ENCODE measurements at regions not wholly inside any gene's neighbourhood (a gene's known extent, or its start where the extent isn't known, plus 50 kb on each side); places are given as distances from the start of the nearest gene placed in this dataset.
"Not testable (repeated sequence)": the region's sequence is repeated elsewhere in the genome, so short reads cannot be mapped to it uniquely, and the experiment has no call there.

DNA sequence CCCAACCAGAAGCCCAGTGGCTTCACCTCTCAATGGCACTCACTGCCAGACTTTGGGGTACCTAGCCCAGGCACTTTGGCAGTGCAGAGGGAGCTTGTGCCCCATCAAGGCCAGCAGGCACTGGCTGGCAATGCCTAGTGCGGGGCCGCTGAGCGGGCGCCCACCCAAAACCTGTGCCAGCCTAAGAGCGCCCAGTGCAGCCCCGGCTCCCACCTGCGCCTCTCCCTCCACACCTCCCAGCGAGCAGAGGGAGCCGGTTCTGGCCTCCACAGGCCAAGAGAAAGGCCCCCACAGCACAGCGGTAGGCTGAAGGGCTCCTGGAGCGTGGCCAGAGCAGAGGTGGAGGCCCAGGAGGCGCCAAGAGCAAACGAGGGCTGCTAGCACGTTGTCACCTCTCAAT lies 930.8 kb downstream of the IPMK start:
- no peak for DNase-seq (ENCODE audit: low spot score)

GRCh38 chr10:57336341-57336740 lies 931.4 kb downstream of the IPMK start:
- DNase-seq (ENCODE audit: low spot score): no peak

DNA sequence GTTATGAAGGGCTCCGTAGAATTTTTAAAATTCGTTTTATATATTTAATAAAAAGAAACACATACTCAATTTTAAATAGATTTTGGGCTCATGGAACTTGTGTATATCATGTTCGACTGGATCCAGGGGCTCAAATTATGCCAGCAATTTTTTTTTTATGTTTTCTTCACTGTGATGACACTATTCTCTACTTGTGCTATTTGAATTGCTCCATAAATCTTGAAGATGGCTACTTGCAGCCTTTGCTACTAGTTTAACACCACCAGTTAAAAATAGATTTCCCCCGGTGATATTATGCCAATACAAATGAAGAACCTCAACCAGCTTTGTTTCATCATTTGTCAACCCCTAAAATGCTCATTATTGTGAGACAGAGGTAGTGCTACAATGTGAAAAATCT lies 933.2 kb downstream of the IPMK start:
- no peak for DNase-seq (ENCODE audit: low spot score)

DNA sequence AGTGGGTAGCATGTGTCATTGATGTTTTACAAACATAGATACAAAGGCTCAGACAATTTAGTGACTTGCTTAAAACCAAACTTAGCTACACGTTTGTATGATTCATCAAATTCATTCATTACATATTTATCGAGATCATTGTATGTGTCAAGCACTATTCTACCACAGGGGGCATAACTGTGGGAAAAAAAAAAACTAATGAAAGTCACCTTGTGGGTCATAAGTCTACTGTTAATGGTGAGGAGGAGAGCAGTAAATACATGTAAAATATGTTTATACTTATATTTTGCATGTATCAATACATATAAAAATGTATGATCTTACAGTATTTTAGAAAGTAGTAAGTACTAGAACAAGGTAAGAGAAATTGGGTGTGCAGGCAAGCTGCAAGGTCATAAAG lies 933.8 kb downstream of the IPMK start:
- DNase-seq (ENCODE audit: low spot score): no peak

GRCh38 chr10:57321400-57321854 lies 946.3 kb downstream of the IPMK start:
- DNase-seq (ENCODE audit: low spot score): not testable (repeated sequence)

DNA sequence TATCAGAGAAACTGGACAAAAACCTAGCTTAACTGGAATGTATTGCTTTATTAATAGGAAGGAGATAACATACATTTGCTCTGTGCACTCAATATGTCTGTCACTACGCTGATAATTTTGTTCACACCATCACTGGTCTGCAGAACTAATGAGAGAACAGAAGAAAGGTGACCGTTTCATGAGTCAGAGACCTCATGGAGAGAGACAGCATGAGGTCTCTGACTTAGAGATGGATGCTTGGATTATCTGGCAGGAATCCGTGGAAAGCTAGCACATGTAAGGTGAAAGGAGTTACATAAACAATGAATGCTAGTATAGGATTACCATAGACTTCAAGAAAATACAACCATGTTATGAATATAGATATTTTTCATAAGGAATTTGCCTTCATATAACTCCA lies 947.3 kb downstream of the IPMK start:
- DNase-seq (ENCODE audit: low spot score): no peak

- DNase-seq (ENCODE audit: low spot score): peak; percentile 72
Measured at GRCh38 chr10:57314046-57314445, 953.0 kb upstream of the ZWINT start.

DNA sequence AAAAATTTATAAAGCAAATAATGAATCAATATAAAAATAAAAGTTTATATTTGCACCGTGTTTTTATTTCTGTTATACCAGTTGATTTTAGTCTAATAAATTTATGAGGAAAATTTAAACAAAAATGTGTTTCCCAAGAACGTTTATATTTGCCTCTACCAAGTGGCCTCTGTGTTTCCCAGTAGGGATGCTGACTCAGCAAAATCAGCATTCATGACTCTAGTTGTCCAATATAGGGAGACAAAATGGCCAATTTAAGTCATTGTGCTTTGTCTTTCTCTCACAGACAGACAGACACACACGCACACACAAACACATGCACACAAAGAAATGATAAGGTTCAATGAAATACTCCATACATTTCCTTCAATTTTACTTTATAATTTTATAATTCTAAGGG lies 942.5 kb upstream of the ZWINT start:
- peak; percentile 24 for DNase-seq (ENCODE audit: low spot score)

- DNase-seq (ENCODE audit: low spot score): no peak
Measured at GRCh38 chr10:57300718-57301117, 939.7 kb upstream of the ZWINT start.

GRCh38 chr10:57294698-57295097 lies 933.6 kb upstream of the ZWINT start:
- DNase-seq (ENCODE audit: low spot score): no peak

- no peak for DNase-seq (ENCODE audit: low spot score)
Measured at GRCh38 chr10:57288754-57289153, 927.7 kb upstream of the ZWINT start.

- DNase-seq (ENCODE audit: low spot score): no peak
Measured at GRCh38 chr10:57262892-57263291, 901.8 kb upstream of the ZWINT start.

GRCh38 chr10:57260175-57260574 lies 899.1 kb upstream of the ZWINT start:
- DNase-seq (ENCODE audit: low spot score): no peak

- no peak for DNase-seq (ENCODE audit: low spot score)
Measured at GRCh38 chr10:57249615-57250281, 888.7 kb upstream of the ZWINT start.

DNA sequence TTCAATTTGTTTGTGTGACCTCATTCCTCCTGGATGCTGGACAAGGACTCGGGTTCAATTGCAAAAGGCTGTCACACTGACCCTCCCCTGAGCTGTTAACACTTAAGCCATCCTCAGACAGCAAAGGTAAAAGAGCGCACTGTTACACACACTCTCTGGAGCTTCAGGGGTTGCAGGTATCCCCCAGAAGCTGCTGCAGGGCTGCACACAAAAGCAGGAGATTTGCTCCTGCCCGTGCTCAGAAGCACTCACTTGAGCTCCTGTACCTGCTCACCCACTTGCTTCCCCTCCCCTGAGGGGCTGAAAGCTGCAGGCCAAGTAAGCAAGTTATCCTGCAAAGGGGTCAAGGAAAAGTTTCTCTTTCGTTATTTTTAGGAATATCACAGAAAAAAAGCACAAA lies 886.2 kb upstream of the ZWINT start:
- no peak for DNase-seq (ENCODE audit: low spot score)

DNA sequence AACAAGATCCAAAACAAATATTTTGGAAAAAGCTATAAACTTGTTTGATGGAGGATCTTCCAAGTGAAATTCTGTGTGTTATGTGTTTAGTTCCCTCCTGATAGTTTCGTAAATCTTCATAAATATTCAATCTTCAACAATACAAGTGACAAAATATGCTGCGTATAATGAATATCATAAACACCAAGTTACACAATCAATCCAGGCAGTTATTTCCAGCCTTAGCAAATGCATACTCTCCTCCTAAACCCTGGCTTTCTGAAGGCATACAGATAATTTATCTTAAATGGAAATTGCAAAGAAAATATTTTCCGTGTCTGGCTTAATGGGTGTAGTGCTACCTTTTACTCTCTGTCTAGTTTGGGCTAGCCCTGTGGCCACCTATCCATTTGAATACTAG lies 864.9 kb upstream of the ZWINT start:
- DNase-seq (ENCODE audit: low spot score): no peak

- DNase-seq (ENCODE audit: low spot score): no peak
Measured at GRCh38 chr10:57224811-57225210, 863.8 kb upstream of the ZWINT start.

DNA sequence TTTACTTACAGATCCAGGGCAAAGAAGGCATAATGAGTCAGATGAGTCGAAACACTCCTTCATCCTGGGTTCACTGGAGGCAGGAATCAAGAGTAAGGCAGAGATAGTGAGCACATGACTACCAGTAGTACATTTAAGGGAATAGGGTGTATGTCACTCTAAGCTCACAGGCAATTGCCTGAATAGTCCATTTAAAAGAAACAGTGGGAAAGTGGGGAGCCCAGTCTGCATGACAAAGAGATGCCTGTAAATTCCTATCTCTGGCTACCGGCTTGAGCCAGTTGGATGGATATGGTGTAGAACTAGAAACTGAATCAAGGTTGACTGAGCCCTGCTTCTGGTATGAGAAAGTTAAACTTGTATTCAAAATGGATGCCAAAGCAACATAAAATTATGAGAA lies 861.5 kb upstream of the ZWINT start:
- DNase-seq (ENCODE audit: low spot score): no peak

GRCh38 chr10:57222129-57222528 lies 861.1 kb upstream of the ZWINT start:
- DNase-seq (ENCODE audit: low spot score): no peak

- DNase-seq (ENCODE audit: low spot score): no peak
Measured at GRCh38 chr10:57221674-57222073, 860.6 kb upstream of the ZWINT start.

DNA sequence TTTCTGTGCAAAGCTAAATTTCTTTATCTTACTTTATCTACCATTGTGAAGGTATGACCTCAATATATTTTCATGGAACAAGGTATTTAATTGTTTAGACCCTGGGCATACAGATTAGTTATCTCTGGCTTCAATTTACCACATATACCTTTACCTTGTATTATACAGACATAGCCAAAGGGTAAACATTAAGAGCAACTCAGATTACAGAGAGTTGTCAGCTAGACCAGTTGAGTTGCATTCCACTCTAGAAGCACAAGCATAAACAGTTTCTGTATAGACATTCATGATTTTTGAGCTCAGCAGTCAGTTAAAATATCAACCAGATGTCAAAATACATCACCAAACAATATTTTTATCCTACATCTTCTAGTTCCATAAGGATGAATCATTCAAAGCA lies 857.3 kb upstream of the ZWINT start:
- no peak for DNase-seq (ENCODE audit: low spot score)

DNA sequence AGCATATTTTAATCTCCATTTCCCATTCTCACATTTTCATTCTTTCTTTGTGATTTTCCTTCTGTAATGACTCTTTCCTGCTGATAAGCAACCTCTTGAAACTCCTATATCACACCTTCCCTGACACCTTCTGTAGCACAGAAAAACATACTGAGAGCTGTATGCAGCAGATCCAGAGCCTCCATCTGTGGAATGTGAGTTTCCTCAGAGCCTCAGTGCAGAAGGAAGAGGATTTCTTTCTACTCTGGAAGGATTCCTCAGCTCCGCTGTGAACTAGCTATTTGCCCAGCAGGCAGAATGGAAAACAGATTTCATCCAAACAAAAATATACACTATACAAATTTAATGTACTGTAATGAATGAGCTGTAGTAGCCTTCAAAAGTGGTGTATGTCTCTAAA lies 841.3 kb upstream of the ZWINT start:
- DNase-seq (ENCODE audit: low spot score): no peak

- no peak for DNase-seq (ENCODE audit: low spot score)
Measured at GRCh38 chr10:57188846-57189245, 827.8 kb upstream of the ZWINT start.

- DNase-seq (ENCODE audit: low spot score): no peak
Measured at GRCh38 chr10:57186201-57186600, 825.1 kb upstream of the ZWINT start.

DNA sequence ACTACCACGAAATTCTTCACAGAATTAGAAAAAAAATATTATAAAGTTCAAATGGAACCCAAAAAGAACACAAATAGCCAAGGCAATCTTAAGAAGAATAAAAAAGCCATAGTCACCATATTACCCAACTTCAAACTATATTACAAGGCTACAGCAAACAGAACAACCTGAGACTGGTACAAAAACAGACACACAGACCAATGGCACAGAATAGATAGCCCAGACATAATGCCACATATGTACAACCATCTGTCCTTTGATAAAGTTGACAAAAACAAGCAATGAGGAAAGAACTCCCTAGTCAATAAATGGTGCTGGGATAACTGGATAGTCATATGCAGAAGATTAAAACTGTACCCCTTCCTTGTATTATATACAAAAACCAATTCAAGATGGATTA lies 808.5 kb upstream of the ZWINT start:
- no peak for DNase-seq (ENCODE audit: low spot score)

Measured in globus pallidus (tissue), 1 donor.